Body of pancreas (tissue), 4 donors: ENCODE measurements at regions not wholly inside any gene's neighbourhood (a gene's known extent, or its start where the extent isn't known, plus 50 kb on each side); places are given as distances from the start of the nearest gene placed in this dataset.

ENCODE experiments used
- POLR2A ChIP-seq, 3 donors: fragments of 450-650 bp; IDR thresholded peaks; one replicate each; pipeline ENCODE4 v1.6.1; 2016; ENCODE audit warnings: antibody characterized with exemption in 3 of 3, mild to moderate bottlenecking in 2 of 3
- TF ChIP-seq, protein P1 (sequence below), 7 experiments: fragments of 450-650 bp in 4 of 7; fragments of 200-600 bp in 3 of 7; sonication (generic) in 3 of 7; IDR thresholded peaks; one replicate each; pipeline ENCODE4 v1.5.1; 2016 to 2019; ENCODE audit warnings: antibody characterized with exemption in 7 of 7

DNA sequence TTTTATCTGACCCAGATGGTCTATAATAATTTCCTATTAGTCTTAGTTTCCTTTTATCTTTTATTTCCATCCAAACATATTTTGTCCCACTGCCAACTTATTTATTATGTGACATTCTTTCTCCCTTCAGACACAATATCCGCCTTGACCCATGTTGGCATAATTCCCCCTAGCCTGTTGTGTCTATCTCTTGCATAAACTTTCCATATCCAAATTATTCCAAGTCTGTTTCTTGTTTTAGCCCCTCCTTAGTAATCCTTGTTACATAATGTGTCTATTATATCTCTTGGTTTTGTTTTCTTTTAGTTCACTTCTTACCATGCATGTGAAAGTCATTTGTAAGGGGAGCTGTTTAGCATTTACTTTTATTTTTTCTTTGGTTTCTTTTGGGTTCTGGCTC, 81.6 kb upstream of the CACHD1 start:
- TF ChIP-seq, protein P1, sequence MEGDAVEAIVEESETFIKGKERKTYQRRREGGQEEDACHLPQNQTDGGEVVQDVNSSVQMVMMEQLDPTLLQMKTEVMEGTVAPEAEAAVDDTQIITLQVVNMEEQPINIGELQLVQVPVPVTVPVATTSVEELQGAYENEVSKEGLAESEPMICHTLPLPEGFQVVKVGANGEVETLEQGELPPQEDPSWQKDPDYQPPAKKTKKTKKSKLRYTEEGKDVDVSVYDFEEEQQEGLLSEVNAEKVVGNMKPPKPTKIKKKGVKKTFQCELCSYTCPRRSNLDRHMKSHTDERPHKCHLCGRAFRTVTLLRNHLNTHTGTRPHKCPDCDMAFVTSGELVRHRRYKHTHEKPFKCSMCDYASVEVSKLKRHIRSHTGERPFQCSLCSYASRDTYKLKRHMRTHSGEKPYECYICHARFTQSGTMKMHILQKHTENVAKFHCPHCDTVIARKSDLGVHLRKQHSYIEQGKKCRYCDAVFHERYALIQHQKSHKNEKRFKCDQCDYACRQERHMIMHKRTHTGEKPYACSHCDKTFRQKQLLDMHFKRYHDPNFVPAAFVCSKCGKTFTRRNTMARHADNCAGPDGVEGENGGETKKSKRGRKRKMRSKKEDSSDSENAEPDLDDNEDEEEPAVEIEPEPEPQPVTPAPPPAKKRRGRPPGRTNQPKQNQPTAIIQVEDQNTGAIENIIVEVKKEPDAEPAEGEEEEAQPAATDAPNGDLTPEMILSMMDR (IDR thresholded peaks at IDR 0.05), result no peak
- TF ChIP-seq POLR2A (IDR thresholded peaks at IDR 0.05), result no peak
